HEK293 (cell line): ENCODE measurements at regions not wholly inside any gene's neighbourhood (a gene's known extent, or its start where the extent isn't known, plus 50 kb on each side); places are given as distances from the start of the nearest gene placed in this dataset.

Source experiments
- CTCF ChIP-seq: fragments of 450-650 bp; formaldehyde crosslinking; IDR thresholded peaks from 2 replicates; pipeline ENCODE4 v1.5.1; 2016; ENCODE audit warnings: missing biosample characterization, missing genetic modification characterization
- GFI1B ChIP-seq: fragments of 450-650 bp; formaldehyde crosslinking; IDR thresholded peaks from 2 replicates; pipeline ENCODE4 v1.5.1; 2016; ENCODE audit warnings: missing biosample characterization, missing genetic modification characterization
- PATZ1 ChIP-seq: fragments of 450-650 bp; formaldehyde crosslinking; IDR thresholded peaks from 2 replicates; pipeline ENCODE4 v1.5.1; 2016; ENCODE audit warnings: missing biosample characterization, missing genetic modification characterization
- RBAK ChIP-seq: fragments of 450-650 bp; formaldehyde crosslinking; IDR thresholded peaks from 2 replicates; pipeline ENCODE4 v1.5.1; 2016; ENCODE audit warnings: missing biosample characterization, missing genetic modification characterization
- YY1 ChIP-seq: fragments of 450-650 bp; formaldehyde crosslinking; IDR thresholded peaks from 2 replicates; pipeline ENCODE4 v1.5.1; 2018; ENCODE audit warnings: missing biosample characterization, missing genetic modification characterization
- ZBTB7A ChIP-seq: fragments of 450-650 bp; formaldehyde crosslinking; IDR thresholded peaks from 2 replicates; pipeline ENCODE4 v1.5.1; 2016; ENCODE audit warnings: low read depth, missing biosample characterization, missing genetic modification characterization
- ZNF239 ChIP-seq: fragments of 450-650 bp; formaldehyde crosslinking; IDR thresholded peaks from 2 replicates; pipeline ENCODE4 v1.5.1; 2016; ENCODE audit warnings: missing biosample characterization, missing genetic modification characterization
- ZNF654 ChIP-seq: fragments of 450-650 bp; formaldehyde crosslinking; IDR thresholded peaks from 2 replicates; pipeline ENCODE4 v1.5.1; 2016; ENCODE audit warnings: low read depth, missing biosample characterization, missing genetic modification characterization
- ZNF777 ChIP-seq: fragments of 450-650 bp; formaldehyde crosslinking; IDR thresholded peaks from 2 replicates; pipeline ENCODE4 v1.5.1; 2017; ENCODE audit warnings: missing biosample characterization, missing genetic modification characterization, borderline replicate concordance

- TF ChIP-seq CTCF (tag by site-specific recombination) (no peak), ZNF654 (tag by site-specific recombination) (no peak), RBAK (no peak), ZNF777 (tag by site-specific recombination) (no peak), ZBTB7A (tag by site-specific recombination) (no peak), PATZ1 (tag by site-specific recombination) (no peak), GFI1B (tag by site-specific recombination) (no peak), YY1 (tag by site-specific recombination) (no peak), ZNF239 (no peak)
Measured at GRCh38 chr6:145544041-145544440, 191.3 kb downstream of the EPM2A start.
